GM19395 (cell line): ENCODE measurements at regions not wholly inside any gene's neighbourhood (a gene's known extent, or its start where the extent isn't known, plus 50 kb on each side); places are given as distances from the start of the nearest gene placed in this dataset.

Experiments used
- ATAC-seq: cut with Tn5 transposase; IDR thresholded peaks from one replicate; pipeline ENCODE4 v1.9.1; 2021; ENCODE audit warnings: mild to moderate bottlenecking, moderate library complexity; ENCODE audit not compliant: unreplicated experiment

DNA sequence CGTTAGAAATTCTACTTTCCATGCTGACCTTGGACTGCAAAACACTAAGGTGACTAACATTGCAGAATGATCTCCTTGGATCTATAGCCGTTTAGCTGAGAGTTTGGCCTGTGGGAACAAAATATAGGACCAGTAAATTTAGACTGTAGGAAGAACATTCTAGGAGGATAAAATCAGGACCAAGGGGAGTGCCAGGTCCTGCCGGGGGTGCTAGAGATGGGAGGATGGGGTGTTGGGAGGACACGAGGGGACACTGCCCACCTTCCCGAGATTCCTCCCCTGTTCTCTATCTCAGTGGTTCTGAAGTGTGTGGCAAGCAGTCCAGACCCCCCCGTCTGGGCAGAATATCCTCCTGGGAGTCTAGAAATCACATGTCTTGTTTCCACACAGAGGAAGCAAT lies 445.2 kb downstream of the ZSWIM6 start:
- ATAC-seq: no peak

- ATAC-seq: no peak
Observed at GRCh38 chr5:61779743-61780142, 447.7 kb downstream of the ZSWIM6 start.

- no peak for ATAC-seq
Observed at GRCh38 chr5:61783481-61783880, 451.4 kb downstream of the ZSWIM6 start.

DNA sequence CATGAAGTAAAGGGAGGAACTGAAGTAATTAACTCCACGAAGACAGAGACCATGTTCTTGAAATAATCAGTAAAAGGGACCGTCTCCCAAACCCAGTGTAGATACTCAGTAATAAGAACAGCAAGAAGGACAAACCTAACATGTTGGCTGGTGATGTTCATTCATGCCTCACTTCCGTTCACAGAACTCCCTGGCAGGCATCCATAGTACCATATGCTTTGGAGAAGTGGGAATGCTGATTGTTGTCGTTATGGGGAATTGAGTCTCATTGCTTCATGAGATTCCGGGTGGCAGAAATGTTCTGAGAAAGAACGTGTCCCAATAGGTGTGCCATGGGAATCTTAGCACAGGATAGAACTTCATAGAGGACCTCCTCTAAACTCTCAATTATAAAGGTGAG lies 452.3 kb downstream of the ZSWIM6 start:
- no peak for ATAC-seq

GRCh38 chr5:61788548-61788947 lies 456.5 kb downstream of the ZSWIM6 start:
- ATAC-seq: no peak

DNA sequence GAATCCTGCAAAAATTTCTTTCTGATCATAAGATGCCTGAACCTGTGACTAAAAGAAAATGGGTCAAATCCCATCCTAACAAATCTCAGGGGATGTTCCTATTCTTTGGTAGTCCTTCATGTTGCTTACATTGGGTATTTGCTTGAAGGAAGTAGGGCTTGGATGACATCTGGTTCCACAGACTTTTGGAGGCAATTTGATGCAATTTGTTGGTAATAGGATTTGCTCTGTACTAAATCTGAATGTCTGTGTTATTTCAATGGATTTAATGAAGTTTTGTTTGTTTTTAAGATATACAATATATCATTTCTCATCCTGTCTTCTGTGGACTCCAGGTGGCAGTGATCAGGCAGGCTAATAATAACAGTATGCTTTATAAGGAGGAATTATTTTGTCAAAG lies 457.9 kb downstream of the ZSWIM6 start:
- no peak for ATAC-seq

- peak; percentile 91 for ATAC-seq
Observed at GRCh38 chr5:61790678-61791077, 458.6 kb downstream of the ZSWIM6 start.

DNA sequence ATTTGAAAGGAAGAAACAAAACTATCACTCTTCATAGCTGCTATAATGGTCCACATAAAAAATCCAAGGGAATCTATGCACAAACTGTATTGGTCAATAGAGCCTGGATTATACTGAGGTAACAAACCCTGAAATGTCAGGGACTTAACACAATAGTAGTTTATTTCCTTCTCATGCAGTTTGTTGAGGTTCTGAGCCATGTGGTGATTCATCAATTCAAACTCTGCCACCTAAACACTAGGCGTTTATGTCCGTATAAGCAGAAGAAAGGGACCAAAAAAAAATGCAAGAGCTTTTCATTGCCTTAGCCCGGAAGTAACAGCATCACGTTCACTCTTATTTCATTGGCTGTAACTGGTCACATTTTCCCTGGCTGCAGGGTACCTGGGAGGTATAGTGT lies 464.7 kb downstream of the ZSWIM6 start:
- ATAC-seq: no peak

DNA sequence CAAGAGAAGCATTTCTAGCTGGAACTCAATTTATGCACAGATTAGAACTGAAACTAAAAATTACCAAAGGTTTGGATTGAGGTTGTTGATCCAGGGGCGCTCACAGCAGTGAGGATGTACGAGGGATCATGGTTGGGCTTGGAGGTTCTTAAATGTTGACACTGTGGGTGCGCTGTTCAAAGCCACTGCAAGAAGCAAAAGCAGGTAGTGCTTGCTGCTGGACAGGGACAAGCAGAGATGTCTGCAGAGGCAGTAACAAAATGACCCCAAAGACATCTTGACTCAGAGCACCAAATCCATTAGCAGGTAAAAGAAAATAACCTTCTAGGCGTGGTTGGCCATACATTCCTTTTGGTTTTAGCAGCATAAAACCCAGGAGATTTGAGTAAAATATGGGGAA lies 468.4 kb downstream of the ZSWIM6 start:
- no peak for ATAC-seq

DNA sequence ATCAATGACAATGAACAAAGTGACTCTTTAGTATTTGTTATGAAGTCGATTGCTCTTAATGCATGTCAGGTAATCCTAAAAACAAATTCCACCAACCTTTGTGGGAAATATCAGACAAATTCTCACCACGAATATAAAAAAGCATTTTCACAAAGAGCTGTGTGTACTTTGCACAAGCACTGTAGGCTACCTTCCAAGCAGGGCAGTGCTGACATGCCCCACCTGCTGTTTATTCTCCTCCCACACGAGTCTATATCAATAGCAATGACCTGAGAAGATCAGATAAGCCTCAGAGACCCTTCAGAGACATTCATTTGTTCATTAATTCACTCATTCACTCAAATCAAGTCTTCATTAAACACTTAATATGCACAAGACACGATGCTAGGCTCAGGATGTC lies 469.1 kb downstream of the ZSWIM6 start:
- ATAC-seq: no peak

- no peak for ATAC-seq
Observed at GRCh38 chr5:61802456-61802855, 470.4 kb downstream of the ZSWIM6 start.

DNA sequence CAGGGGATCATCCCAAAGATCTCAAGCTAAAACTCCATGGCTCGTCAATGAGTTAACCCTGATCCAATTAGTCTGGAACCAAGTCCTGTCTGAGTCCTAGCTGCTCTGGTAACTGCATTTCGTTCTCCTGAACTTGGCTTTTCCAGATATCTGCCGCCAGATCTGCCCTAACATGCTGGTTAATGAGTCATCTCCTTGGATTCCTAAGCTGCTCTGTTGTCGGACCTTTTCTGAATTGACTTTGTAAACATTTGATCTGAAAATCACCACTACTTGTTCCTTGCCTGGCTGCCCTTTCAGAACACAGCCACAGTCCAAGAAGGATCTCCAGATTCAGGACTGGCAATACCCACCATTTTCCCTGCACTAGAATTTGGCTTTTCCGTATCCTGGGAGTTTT lies 473.0 kb downstream of the ZSWIM6 start:
- ATAC-seq: no peak

DNA sequence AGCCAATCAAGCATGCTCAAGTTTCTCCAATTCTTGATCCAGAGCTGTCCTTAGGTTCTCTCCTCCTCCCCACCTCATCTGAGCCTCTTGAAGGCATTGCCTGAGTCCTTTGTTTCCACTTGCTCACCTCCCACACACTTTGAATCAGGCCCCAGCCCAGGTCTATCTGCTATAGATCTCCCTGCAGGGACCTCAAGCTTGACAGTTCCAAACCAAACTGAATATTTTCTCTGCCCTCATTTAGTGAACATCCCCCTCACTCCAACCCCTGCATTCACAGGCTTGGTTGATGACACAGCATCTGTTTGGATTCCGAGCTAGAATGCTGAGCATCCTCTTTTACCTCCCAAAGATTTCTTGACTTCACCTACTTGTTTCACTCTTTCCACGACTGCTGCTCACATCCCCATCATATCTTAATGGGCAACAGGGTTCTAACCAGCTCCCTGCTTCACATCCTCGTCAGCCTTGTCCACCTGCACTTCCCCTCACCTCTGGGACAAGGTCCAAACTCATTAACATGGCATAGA lies 474.5 kb downstream of the ZSWIM6 start:
- no peak for ATAC-seq

- no peak for ATAC-seq
Observed at GRCh38 chr5:61808091-61808490, 476.0 kb downstream of the ZSWIM6 start.

- ATAC-seq: no peak
Observed at GRCh38 chr5:61808909-61809308, 476.9 kb downstream of the ZSWIM6 start.

GRCh38 chr5:61809651-61810050 lies 477.6 kb downstream of the ZSWIM6 start:
- no peak for ATAC-seq

GRCh38 chr5:61811052-61811451 lies 479.0 kb downstream of the ZSWIM6 start:
- ATAC-seq: no peak

DNA sequence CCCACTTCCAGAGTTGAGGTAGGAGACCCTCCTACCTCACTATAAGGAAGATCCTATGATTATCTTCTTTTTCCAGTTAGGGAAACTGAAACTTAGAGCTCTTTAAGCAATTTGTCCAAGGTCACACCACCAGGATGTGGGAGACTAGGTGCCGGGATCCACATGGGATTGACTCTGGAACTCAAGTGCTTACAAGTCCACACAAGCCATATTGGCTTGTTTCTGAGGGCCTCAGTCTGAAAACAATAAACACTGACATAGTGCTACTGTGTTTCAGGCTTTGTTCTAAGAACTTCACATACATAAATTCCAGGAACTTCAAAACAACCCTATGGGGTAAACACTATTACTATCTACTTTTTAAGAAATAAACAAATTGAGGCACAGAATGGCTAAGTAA lies 481.3 kb downstream of the ZSWIM6 start:
- ATAC-seq: no peak

DNA sequence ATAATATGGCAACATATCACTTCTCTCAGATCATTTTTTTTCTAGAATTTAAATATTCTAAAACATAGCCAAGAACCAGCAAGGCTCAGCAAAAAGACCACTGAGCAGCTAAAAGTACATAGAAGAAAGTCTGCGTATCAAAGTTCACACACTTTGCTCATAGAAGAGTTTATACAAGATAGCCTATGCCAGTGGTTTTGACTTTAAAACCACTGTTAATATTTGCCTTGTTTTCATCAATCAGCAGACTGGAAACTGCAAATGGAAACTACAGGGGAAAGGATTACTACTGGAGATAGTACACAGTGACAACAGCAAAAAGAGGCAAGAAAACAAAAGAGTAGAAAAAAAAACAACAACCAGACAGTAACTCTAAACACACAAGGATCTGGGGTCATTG lies 483.3 kb downstream of the ZSWIM6 start:
- ATAC-seq: no peak

GRCh38 chr5:61816146-61816545 lies 484.1 kb downstream of the ZSWIM6 start:
- ATAC-seq: no peak

DNA sequence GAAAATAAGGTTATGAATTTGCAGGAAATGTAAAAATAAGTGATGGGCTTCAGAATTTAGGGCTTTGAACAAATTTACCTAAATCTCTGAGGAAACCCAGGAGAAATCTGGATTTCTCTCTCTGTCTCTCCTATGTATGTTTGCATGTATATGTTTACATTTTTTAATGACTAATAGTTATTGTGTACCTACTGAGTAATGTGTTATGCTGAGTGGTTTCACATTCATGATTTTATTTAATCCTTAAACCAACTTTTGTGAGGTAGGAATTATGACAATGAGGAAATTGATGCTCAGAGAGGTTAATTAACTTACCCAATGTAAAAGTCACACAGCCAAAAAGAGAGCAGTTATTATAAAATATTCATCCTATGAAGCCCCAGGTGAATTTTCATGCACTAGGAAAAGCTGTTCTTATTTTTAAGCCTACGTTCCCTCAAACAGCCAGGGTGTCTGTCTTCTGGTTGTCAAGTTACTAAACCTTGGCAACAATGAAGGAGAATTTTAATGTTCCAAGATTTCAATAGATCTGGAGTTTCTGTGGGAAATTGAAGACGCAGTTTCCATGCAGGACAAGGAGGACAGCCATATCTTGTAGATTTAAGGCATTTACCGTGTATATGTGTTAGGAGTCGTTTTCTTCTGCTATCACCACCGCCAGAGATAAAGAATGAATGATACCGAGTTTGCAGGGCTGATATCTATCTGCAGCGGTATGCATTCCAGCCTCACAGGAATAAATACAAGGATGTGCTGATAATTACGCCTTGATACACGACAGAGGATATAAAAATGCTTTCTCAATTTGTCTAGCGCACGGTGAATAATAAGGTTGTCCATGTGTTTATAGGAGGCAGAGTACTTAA lies 484.8 kb downstream of the ZSWIM6 start:
- ATAC-seq: no peak

- ATAC-seq: no peak
Observed at GRCh38 chr5:61817472-61818326, 485.6 kb downstream of the ZSWIM6 start.
